ENCODE measurements at regions not wholly inside any gene's neighbourhood (a gene's known extent, or its start where the extent isn't known, plus 50 kb on each side); places are given as distances from the start of the nearest gene placed in this dataset.

DNA sequence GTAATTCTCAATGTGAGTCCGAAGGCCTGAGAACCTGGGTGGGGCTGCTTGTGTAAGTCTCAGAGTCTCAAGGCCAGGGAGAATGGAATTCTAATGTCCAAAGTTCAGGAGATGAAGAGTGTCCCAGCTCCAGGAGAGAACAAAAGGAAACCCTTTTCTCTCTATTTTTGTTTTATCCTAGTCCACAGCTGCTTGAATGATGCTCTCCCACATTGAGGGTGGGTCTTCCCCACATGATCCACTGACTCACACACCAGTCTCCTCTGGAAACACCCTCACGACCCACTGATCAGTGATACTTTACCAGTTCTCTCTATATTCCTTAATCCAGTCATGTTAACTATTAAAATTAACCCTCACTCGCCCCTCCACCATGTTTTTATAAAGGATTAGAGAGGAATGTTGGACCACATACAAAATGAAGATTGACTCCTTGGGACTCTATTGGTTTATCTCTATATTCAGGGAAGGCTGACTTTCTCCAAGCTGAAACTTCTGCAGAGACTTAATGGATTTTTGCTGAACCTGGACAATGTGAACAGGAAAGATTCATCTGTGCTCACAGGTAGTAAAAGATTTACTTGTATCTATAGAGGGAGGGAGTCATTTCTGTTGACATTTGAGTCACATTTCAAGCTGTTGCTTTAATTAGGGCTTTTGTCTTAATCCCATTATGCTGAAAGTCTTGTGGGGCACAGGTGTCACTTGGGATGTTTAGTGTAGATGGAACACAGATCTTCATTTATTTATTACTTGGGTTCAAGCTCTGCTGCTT is 1061.0 kb upstream of the TMEM132C start:
- TF ChIP-seq, protein P1, sequence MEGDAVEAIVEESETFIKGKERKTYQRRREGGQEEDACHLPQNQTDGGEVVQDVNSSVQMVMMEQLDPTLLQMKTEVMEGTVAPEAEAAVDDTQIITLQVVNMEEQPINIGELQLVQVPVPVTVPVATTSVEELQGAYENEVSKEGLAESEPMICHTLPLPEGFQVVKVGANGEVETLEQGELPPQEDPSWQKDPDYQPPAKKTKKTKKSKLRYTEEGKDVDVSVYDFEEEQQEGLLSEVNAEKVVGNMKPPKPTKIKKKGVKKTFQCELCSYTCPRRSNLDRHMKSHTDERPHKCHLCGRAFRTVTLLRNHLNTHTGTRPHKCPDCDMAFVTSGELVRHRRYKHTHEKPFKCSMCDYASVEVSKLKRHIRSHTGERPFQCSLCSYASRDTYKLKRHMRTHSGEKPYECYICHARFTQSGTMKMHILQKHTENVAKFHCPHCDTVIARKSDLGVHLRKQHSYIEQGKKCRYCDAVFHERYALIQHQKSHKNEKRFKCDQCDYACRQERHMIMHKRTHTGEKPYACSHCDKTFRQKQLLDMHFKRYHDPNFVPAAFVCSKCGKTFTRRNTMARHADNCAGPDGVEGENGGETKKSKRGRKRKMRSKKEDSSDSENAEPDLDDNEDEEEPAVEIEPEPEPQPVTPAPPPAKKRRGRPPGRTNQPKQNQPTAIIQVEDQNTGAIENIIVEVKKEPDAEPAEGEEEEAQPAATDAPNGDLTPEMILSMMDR (IDR thresholded peaks at IDR 0.05), result no peak
- no peak for TF ChIP-seq EZH2 (IDR thresholded peaks at IDR 0.05; ENCODE audit: borderline replicate concordance, insufficient read depth, low read depth, low read length, poor library complexity, severe bottlenecking)

Data from B cell (primary cell).